Colonic mucosa (tissue), 4 donors: ENCODE measurements at regions not wholly inside any gene's neighbourhood (a gene's known extent, or its start where the extent isn't known, plus 50 kb on each side); places are given as distances from the start of the nearest gene placed in this dataset.

ENCODE experiments used
- DNase-seq: peaks from one replicate; pipeline ENCODE4 v3.0.0-alpha.2; 2020
- H3K27ac ChIP-seq: fragments of 200-600 bp; one replicate; pipeline ENCODE4 v1.8.0; 2021
- H3K27me3 ChIP-seq: fragments of 200-600 bp; one replicate; pipeline ENCODE4 v1.8.0; 2021
- H3K36me3 ChIP-seq: fragments of 200-600 bp; one replicate; pipeline ENCODE4 v1.8.0; 2021
- H3K4me1 ChIP-seq: fragments of 200-600 bp; one replicate; pipeline ENCODE4 v1.8.0; 2021; ENCODE audit warnings: mild to moderate bottlenecking
- H3K4me3 ChIP-seq: fragments of 200-600 bp; one replicate; pipeline ENCODE4 v1.8.0; 2021
- H3K9ac ChIP-seq, 2 donors: one replicate each; pipeline ENCODE4 v1.7.0; 2013; ENCODE audit warnings: control low read depth in 2 of 2, low read depth in 2 of 2, low read length in 2 of 2
- H3K9me3 ChIP-seq: fragments of 200-600 bp; one replicate; pipeline ENCODE4 v1.8.0; 2021
- intact Hi-C: fragments of 100-400 bp; cut with DNase I; formaldehyde crosslinking; loops from one replicate; pipeline ENCODE4 v1.14.1; 2022
- TF ChIP-seq, protein P1 (sequence below): fragments of 200-600 bp; IDR thresholded peaks from one replicate; pipeline ENCODE4 v1.8.0; 2022; ENCODE audit warnings: antibody characterized with exemption, mild to moderate bottlenecking
- donor health status: healthy.
- donor health status: DM: no; HTN: no; CAD: no.
- donor health status: DM: no; HTN: no; CAD: no.

DNA sequence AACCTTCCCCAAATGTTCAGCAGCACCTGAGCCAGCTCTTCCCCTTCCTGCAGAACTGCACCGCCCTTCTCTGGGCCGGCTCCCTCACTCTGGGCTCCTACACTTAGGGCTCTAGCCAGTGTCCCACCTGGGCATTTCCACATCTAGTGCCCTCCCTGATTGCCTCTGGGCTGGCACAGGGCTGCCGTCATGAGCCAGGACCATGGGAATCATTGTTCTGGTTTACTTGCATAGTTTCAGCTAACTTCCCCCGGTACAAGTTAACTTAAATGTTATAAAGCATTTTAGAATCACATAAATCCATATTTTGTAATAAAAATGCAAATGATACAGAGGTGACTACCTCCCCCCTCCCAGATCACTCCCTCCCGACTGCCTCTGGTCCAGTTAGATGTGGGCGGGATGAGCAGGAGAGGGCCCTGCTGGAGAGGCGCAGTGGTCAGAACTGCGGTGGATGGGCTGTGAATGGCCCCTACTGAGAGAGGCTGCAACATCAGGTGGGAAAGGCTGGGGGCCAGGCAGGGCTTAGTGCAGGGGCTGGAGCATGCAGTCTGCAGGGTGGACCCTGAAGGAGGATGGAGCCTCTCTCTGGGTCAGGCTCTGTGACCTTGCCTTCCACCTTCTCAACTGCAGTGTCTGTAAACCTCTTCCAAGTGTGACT lies 371.4 kb upstream of the C1orf174 start:
- H3K9me3 ChIP-seq: no peaks in the 10 kb centered on the region
- H3K4me1 ChIP-seq: no peaks in the 10 kb centered on the region
- no peaks in the 10 kb centered on the region for H3K27me3 ChIP-seq
- no peaks in the 10 kb centered on the region for H3K36me3 ChIP-seq
- H3K27ac ChIP-seq: no peak overlapping the region
- TF ChIP-seq, protein P1, sequence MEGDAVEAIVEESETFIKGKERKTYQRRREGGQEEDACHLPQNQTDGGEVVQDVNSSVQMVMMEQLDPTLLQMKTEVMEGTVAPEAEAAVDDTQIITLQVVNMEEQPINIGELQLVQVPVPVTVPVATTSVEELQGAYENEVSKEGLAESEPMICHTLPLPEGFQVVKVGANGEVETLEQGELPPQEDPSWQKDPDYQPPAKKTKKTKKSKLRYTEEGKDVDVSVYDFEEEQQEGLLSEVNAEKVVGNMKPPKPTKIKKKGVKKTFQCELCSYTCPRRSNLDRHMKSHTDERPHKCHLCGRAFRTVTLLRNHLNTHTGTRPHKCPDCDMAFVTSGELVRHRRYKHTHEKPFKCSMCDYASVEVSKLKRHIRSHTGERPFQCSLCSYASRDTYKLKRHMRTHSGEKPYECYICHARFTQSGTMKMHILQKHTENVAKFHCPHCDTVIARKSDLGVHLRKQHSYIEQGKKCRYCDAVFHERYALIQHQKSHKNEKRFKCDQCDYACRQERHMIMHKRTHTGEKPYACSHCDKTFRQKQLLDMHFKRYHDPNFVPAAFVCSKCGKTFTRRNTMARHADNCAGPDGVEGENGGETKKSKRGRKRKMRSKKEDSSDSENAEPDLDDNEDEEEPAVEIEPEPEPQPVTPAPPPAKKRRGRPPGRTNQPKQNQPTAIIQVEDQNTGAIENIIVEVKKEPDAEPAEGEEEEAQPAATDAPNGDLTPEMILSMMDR: no peak
- intact Hi-C loops: no loop called here
- H3K9ac ChIP-seq: no peak overlapping the region
- no peak overlapping the region for H3K4me3 ChIP-seq
- DNase-seq: no peak

DNA sequence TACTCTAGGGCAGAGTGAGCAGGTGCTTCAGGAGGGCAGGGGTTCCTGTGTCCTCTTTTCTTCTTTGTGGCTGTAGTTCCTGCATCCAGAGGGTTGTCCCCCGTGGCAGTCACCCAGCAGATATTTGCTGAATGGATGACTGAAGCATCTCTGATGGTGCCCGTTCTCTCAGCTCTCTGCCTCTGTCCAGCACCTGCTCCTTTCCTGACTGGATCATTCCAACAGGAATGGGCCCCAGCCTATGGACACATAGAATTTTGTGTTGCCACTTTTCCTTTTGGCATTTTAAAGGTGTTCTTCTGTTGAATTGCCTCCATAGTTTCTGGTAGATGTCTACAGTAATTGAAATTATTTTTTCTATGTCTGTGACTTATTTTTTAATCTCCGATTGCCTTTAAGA lies 372.5 kb upstream of the C1orf174 start:
- Histone ChIP-seq H3K27me3 (no peaks in the 10 kb centered on the region), H3K36me3 (no peaks in the 10 kb centered on the region), H3K4me1 (no peaks in the 10 kb centered on the region), H3K27ac (no peak overlapping the region), H3K9me3 (no peaks in the 10 kb centered on the region), H3K4me3 (no peak overlapping the region), H3K9ac (no peak overlapping the region)
- intact Hi-C loops: no loop called here
- TF ChIP-seq, protein P1: no peak
- DNase-seq: no peak

DNA sequence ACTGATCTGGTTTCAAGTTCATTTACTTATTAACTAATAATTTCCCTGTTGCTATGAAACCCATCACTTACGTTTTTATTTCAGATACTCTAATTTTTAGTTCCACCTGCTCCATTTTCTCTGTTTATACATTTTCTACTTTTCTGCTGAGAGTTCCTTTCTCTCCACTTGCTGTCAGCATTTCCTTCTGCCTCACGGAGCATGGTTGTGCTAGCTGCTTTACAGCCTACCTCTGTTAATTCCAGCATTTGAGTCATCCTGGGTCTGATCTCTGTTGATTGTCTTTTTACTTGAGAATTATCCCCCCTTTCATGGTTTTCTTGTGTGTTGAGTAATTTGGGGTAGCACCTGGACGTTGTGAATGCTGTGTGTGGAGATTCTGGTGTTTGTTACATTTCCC lies 373.2 kb upstream of the C1orf174 start:
- no peak for DNase-seq
- intact Hi-C loops: no loop called here
- no peaks in the 10 kb centered on the region for H3K36me3 ChIP-seq
- no peaks in the 10 kb centered on the region for H3K27me3 ChIP-seq
- H3K27ac ChIP-seq: no peak overlapping the region
- TF ChIP-seq, protein P1: no peak
- H3K9ac ChIP-seq: no peak overlapping the region
- H3K9me3 ChIP-seq: no peaks in the 10 kb centered on the region
- no peak overlapping the region for H3K4me3 ChIP-seq
- H3K4me1 ChIP-seq: no peaks in the 10 kb centered on the region

DNA sequence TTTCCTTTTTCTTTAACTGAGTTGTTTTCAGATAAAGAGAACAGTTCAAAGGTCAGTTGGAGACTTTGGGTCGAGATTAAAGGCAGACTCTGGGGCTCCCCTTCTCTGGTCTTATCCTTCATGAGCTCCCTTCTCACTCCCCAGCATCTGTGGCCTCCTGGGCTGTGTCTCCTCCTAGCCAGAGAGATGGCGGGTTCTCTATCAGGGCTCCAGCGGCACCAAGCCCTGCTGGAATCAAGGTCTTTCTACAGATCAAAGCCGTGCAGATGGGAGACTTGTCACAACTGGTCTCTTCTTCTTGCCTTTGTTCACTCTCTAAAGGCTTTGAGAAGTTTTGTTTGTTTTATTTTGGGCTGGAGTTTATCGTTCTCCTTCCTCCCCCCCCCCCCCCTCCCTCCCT lies 373.7 kb upstream of the C1orf174 start:
- no peak overlapping the region for H3K9ac ChIP-seq
- no peak for DNase-seq
- H3K27ac ChIP-seq: no peak overlapping the region
- no peaks in the 10 kb centered on the region for H3K36me3 ChIP-seq
- H3K4me1 ChIP-seq: no peaks in the 10 kb centered on the region
- intact Hi-C loops: no loop called here
- TF ChIP-seq, protein P1: no peak
- H3K9me3 ChIP-seq: no peaks in the 10 kb centered on the region
- H3K4me3 ChIP-seq: no peak overlapping the region
- H3K27me3 ChIP-seq: no peaks in the 10 kb centered on the region

DNA sequence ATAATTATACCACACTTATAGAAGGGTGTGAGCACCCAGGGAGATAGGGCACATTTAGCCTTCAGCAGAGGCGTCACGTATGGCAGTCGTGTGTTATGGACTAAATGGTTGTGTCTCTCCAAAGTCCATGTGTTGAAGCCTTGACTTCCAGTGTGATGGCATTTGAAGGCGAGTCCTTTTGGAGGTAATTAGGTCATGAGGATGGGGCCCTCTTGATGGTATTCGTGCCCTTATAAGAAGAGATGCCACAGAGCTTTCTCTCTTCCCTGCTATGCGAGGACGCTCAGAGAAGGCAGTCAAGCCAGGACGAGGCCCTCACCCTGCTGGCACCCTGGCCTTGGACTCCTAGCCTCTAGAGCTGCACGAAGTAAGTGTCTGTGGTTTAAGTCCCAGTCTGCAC lies 375.0 kb upstream of the C1orf174 start:
- no peaks in the 10 kb centered on the region for H3K4me1 ChIP-seq
- intact Hi-C loops: no loop called here
- no peak overlapping the region for H3K4me3 ChIP-seq
- H3K36me3 ChIP-seq: no peaks in the 10 kb centered on the region
- no peak for DNase-seq
- H3K27ac ChIP-seq: no peak overlapping the region
- no peaks in the 10 kb centered on the region for H3K9me3 ChIP-seq
- TF ChIP-seq, protein P1: no peak
- H3K9ac ChIP-seq: no peak overlapping the region
- H3K27me3 ChIP-seq: no peaks in the 10 kb centered on the region
